ENCODE measurements at regions not wholly inside any gene's neighbourhood (a gene's known extent, or its start where the extent isn't known, plus 50 kb on each side); places are given as distances from the start of the nearest gene placed in this dataset.

- no peak for TF ChIP-seq CTCF (IDR thresholded peaks at IDR 0.05; ENCODE audit: unreplicated experiment)
- Mint-ChIP-seq H3K36me3 (no peaks in the 10 kb centered on the region), H3K4me1 (peaks cover 5% of the 10 kb centered on the region), H3K9me3 (no peaks in the 10 kb centered on the region), H3K27me3 (ENCODE audit: low read depth) (no peaks in the 10 kb centered on the region), H3K4me3 (no peak overlapping the region), H3K27ac (no peak overlapping the region)
- DNase-seq (ENCODE audit: low spot score in 2 of 2, unreplicated experiment in 2 of 2), result no peak
Observed at GRCh38 chr14:100433428-100433814, 110.3 kb downstream of the SLC25A47 start.

GRCh38 chr14:100434033-100434601 lies 111.0 kb downstream of the SLC25A47 start:
- Mint-ChIP-seq H3K9me3 (no peaks in the 10 kb centered on the region), H3K27me3 (ENCODE audit: low read depth) (no peaks in the 10 kb centered on the region), H3K4me3 (no peak overlapping the region), H3K4me1 (peaks cover 5% of the 10 kb centered on the region), H3K27ac (no peak overlapping the region), H3K36me3 (no peaks in the 10 kb centered on the region)
- no peak for DNase-seq (ENCODE audit: low spot score in 2 of 2, unreplicated experiment in 2 of 2)
- no peak for TF ChIP-seq CTCF (IDR thresholded peaks at IDR 0.05; ENCODE audit: unreplicated experiment)

- Mint-ChIP-seq H3K36me3 (no peaks in the 10 kb centered on the region), H3K27me3 (ENCODE audit: low read depth) (no peaks in the 10 kb centered on the region), H3K9me3 (no peaks in the 10 kb centered on the region), H3K27ac (no peak overlapping the region), H3K4me1 (peaks cover 14% of the 10 kb centered on the region), H3K4me3 (no peak overlapping the region)
- TF ChIP-seq CTCF (IDR thresholded peaks at IDR 0.05; ENCODE audit: unreplicated experiment), result no peak
- DNase-seq (ENCODE audit: low spot score in 2 of 2, unreplicated experiment in 2 of 2), result no peak
Observed at GRCh38 chr14:100434911-100435438, 111.8 kb downstream of the SLC25A47 start.

GRCh38 chr14:100435459-100435858 lies 112.3 kb downstream of the SLC25A47 start:
- no peak overlapping the region for H3K27ac Mint-ChIP-seq
- H3K36me3 Mint-ChIP-seq, result no peaks in the 10 kb centered on the region
- no peak overlapping the region for H3K4me3 Mint-ChIP-seq
- TF ChIP-seq CTCF (IDR thresholded peaks at IDR 0.05; ENCODE audit: unreplicated experiment), result no peak
- no peaks in the 10 kb centered on the region for H3K9me3 Mint-ChIP-seq
- DNase-seq (ENCODE audit: low spot score in 2 of 2, unreplicated experiment in 2 of 2), result no peak
- no peaks in the 10 kb centered on the region for H3K27me3 Mint-ChIP-seq (ENCODE audit: low read depth)
- peaks cover 18% of the 10 kb centered on the region for H3K4me1 Mint-ChIP-seq

- Mint-ChIP-seq H3K27ac (no peak overlapping the region), H3K4me3 (no peak overlapping the region), H3K9me3 (no peaks in the 10 kb centered on the region), H3K36me3 (no peaks in the 10 kb centered on the region), H3K27me3 (ENCODE audit: low read depth) (no peaks in the 10 kb centered on the region), H3K4me1 (peaks cover 25% of the 10 kb centered on the region)
- TF ChIP-seq CTCF (IDR thresholded peaks at IDR 0.05; ENCODE audit: unreplicated experiment), result no peak
- DNase-seq (ENCODE audit: low spot score in 2 of 2, unreplicated experiment in 2 of 2), result no peak
Observed at GRCh38 chr14:100436745-100437406, 113.7 kb downstream of the SLC25A47 start.
